Sigmoid colon (tissue), 4 donors: ENCODE measurements at regions not wholly inside any gene's neighbourhood (a gene's known extent, or its start where the extent isn't known, plus 50 kb on each side); places are given as distances from the start of the nearest gene placed in this dataset.
"Not testable (repeated sequence)": the region's sequence is repeated elsewhere in the genome, so short reads cannot be mapped to it uniquely, and the experiment has no call there.

Experiments
- CTCF ChIP-seq, 4 experiments: fragments of 450-650 bp in 3 of 4; fragments of 200-600 bp in 1 of 4; IDR thresholded peaks; one replicate each; pipeline ENCODE4 v1.5.1; 2016 to 2019; ENCODE audit warnings: antibody characterized with exemption in 4 of 4, mild to moderate bottlenecking in 3 of 4, moderate library complexity in 2 of 4
- POLR2A ChIP-seq, 2 donors: fragments of 450-650 bp; IDR thresholded peaks; one replicate each; pipeline ENCODE4 v1.6.1; 2016; ENCODE audit warnings: antibody characterized with exemption in 2 of 2, mild to moderate bottlenecking in 2 of 2, moderate library complexity in 2 of 2
- POLR2AphosphoS5 ChIP-seq, 4 donors: sonication (generic); formaldehyde crosslinking; IDR thresholded peaks; one replicate each; pipeline ENCODE4 v1.6.1; 2017; ENCODE audit warnings: antibody characterized with exemption in 4 of 4

DNA sequence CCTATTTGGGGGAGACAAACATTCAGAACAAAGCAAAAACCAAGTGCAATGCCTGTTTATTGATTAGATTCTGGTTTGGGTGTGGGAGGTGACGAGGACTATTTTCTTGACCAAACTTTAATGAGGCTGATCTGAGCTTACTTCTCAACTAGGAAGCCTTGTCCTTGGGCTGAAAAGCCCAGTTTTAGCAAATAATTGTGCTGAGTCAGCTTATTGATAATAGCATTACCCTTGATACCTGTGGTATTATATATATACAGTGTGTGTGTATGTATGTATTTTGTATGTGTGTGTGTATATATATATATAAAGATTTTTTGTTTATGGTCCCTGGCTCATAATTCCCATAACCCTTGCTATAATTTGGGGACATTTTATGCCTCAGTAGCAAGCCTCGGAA, 880.6 kb downstream of the PCDH11X start:
- not testable (repeated sequence) for TF ChIP-seq POLR2A, CTCF, POLR2AphosphoS5 (IDR thresholded peaks at IDR 0.05)
